ENCODE measurements at regions not wholly inside any gene's neighbourhood (a gene's known extent, or its start where the extent isn't known, plus 50 kb on each side); places are given as distances from the start of the nearest gene placed in this dataset.

DNA sequence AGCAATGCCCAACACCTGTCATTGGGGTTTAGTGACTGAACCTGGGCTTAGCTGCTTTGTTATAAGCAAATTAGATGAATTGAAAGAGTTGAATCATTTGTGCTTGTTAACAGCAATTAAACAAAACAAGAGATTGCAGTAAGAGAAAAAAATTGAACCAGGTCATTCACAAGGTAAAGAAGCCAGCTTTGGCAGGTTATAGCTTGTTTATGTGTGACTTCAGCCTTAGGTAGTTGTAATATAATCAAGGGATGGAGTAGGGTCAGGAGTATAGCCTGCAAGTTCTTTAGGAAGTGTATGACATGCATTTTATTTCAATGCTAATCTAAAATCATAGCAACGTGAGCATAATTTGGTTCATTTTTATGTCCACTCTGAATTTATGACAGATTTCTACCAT is 63.4 kb upstream of the PLEKHG3 start:
- TF ChIP-seq, protein P1, sequence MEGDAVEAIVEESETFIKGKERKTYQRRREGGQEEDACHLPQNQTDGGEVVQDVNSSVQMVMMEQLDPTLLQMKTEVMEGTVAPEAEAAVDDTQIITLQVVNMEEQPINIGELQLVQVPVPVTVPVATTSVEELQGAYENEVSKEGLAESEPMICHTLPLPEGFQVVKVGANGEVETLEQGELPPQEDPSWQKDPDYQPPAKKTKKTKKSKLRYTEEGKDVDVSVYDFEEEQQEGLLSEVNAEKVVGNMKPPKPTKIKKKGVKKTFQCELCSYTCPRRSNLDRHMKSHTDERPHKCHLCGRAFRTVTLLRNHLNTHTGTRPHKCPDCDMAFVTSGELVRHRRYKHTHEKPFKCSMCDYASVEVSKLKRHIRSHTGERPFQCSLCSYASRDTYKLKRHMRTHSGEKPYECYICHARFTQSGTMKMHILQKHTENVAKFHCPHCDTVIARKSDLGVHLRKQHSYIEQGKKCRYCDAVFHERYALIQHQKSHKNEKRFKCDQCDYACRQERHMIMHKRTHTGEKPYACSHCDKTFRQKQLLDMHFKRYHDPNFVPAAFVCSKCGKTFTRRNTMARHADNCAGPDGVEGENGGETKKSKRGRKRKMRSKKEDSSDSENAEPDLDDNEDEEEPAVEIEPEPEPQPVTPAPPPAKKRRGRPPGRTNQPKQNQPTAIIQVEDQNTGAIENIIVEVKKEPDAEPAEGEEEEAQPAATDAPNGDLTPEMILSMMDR (IDR thresholded peaks at IDR 0.05), result no peak
- no peak for TF ChIP-seq POLR2A (IDR thresholded peaks at IDR 0.05)

Data from tibial nerve (tissue), 3 donors.